Peyer's patch (tissue), 4 donors: ENCODE measurements at regions not wholly inside any gene's neighbourhood (a gene's known extent, or its start where the extent isn't known, plus 50 kb on each side); places are given as distances from the start of the nearest gene placed in this dataset.

ENCODE experiments used
- DNase-seq, 3 donors: peaks; one replicate each; pipeline ENCODE4 v3.0.0-alpha.2; 2017 to 2019
- H3K27ac ChIP-seq, 4 donors: fragments of 200-600 bp; sonication (generic); one replicate each; pipeline ENCODE4 v1.5.1; 2016 to 2019
- H3K27me3 ChIP-seq, 2 donors: fragments of 200-600 bp; sonication (generic); one replicate each; pipeline ENCODE4 v1.5.1; 2019
- H3K36me3 ChIP-seq, 3 donors: fragments of 200-600 bp; sonication (generic); one replicate each; pipeline ENCODE4 v1.5.1; 2016 to 2019
- H3K4me1 ChIP-seq, 4 donors: fragments of 200-600 bp; sonication (generic); one replicate each; pipeline ENCODE4 v1.5.1; 2016 to 2019
- H3K4me3 ChIP-seq, 4 donors: fragments of 200-600 bp; sonication (generic); 1 replicate in 3 of 4; 2 replicates in 1 of 4; pipeline ENCODE4 v1.5.1; 2016 to 2019; ENCODE audit warnings: mild to moderate bottlenecking in 1 of 4
- H3K9me3 ChIP-seq, 4 donors: fragments of 200-600 bp; sonication (generic); one replicate each; pipeline ENCODE4 v1.5.1; 2016 to 2019; ENCODE audit warnings: mild to moderate bottlenecking in 1 of 4
- CTCF ChIP-seq, 6 experiments: fragments of 450-650 bp in 4 of 6; fragments of 200-600 bp in 2 of 6; sonication (generic) in 1 of 6; IDR thresholded peaks; one replicate each; pipeline ENCODE4 v1.5.1; 2017 to 2019; ENCODE audit warnings: antibody characterized with exemption in 6 of 6, mild to moderate bottlenecking in 3 of 6, moderate library complexity in 1 of 6
- POLR2A ChIP-seq, 2 donors: fragments of 450-650 bp; IDR thresholded peaks; one replicate each; pipeline ENCODE4 v1.5.1; 2017; ENCODE audit warnings: antibody characterized with exemption in 2 of 2, mild to moderate bottlenecking in 2 of 2, moderate library complexity in 2 of 2

- TF ChIP-seq POLR2A (IDR thresholded peaks at IDR 0.05) (no peak), CTCF (IDR thresholded peaks at IDR 0.05) (peak; percentile 63 to 90 (median 81))
- DNase-seq: peak in 2 of 3 donors; percentile 53 to 70
- H3K4me1 ChIP-seq: no peaks in the 10 kb centered on the region
- no peaks in the 10 kb centered on the region for H3K9me3 ChIP-seq
- no peak overlapping the region for H3K27ac ChIP-seq
- H3K36me3 ChIP-seq: no peaks in the 10 kb centered on the region
- H3K27me3 ChIP-seq: no peaks in the 10 kb centered on the region
- H3K4me3 ChIP-seq: no peak overlapping the region
Observed at GRCh38 chr3:152524198-152525140, 255.7 kb downstream of the MBNL1 start.

- H3K9me3 ChIP-seq: no peaks in the 10 kb centered on the region
- no peak for DNase-seq
- H3K36me3 ChIP-seq: no peaks in the 10 kb centered on the region
- TF ChIP-seq POLR2A (IDR thresholded peaks at IDR 0.05): no peak
- TF ChIP-seq CTCF (IDR thresholded peaks at IDR 0.05): no peak
- H3K27me3 ChIP-seq: no peaks in the 10 kb centered on the region
- H3K4me1 ChIP-seq: no peaks in the 10 kb centered on the region
- H3K4me3 ChIP-seq: no peak overlapping the region
- no peak overlapping the region for H3K27ac ChIP-seq
Observed at GRCh38 chr3:152531717-152532116, 263.0 kb downstream of the MBNL1 start.

DNA sequence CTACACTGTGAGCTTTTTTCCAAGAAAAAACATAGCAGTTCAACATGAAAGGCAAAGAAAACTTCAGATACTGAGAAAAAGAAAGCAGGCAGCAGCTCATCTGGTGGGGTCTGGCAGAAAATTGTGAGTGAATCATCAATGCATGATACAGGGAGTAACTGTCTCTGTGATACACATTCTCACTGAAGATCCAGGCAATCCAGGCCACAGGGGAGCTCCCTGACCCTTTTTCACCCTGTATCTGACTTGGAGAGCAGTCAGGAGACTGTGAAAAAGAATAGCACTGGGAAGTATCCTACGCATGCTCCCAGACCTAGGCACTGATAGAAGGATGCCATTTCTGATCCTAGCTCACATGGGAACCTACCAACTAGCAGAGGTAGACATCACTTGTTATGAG is 269.8 kb downstream of the MBNL1 start:
- Histone ChIP-seq H3K9me3 (no peaks in the 10 kb centered on the region), H3K36me3 (no peaks in the 10 kb centered on the region), H3K27me3 (no peaks in the 10 kb centered on the region), H3K4me1 (no peaks in the 10 kb centered on the region), H3K4me3 (no peak overlapping the region), H3K27ac (no peak overlapping the region)
- no peak for TF ChIP-seq POLR2A (IDR thresholded peaks at IDR 0.05)
- TF ChIP-seq CTCF (IDR thresholded peaks at IDR 0.05): no peak
- DNase-seq: no peak

DNA sequence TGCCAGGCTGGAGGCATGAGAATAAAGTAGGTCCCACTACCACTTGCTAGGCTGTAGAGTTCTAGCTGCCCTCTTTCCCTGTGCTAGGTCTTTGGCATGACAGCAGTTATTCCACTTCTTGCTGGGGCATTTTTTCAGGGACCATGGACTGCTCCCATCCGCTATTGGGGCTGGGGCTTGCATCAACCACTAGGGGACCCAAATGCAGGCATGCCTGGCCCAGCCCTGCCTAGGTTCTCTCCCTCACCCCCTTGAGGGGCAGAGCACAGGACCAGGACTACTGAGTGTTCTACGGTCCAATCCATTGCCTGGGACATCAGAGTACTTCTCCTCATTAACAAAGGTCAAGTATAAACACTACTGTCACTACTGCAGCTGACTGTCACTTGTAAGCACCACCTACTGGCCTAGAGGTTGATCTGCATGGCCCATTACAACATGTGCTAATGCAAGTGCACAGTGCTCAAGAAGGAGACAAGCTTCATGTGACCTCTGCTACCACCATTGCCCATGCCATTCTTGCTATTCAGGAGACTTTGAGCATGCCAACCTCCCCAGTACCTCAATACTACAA is 270.5 kb downstream of the MBNL1 start:
- H3K4me3 ChIP-seq: no peak overlapping the region
- no peak overlapping the region for H3K27ac ChIP-seq
- DNase-seq: no peak
- no peaks in the 10 kb centered on the region for H3K9me3 ChIP-seq
- H3K36me3 ChIP-seq: no peaks in the 10 kb centered on the region
- no peaks in the 10 kb centered on the region for H3K4me1 ChIP-seq
- no peaks in the 10 kb centered on the region for H3K27me3 ChIP-seq
- TF ChIP-seq POLR2A (IDR thresholded peaks at IDR 0.05): no peak
- peak in 3 of 6 experiments; percentile 6 to 24 (median 13) for TF ChIP-seq CTCF (IDR thresholded peaks at IDR 0.05)

DNA sequence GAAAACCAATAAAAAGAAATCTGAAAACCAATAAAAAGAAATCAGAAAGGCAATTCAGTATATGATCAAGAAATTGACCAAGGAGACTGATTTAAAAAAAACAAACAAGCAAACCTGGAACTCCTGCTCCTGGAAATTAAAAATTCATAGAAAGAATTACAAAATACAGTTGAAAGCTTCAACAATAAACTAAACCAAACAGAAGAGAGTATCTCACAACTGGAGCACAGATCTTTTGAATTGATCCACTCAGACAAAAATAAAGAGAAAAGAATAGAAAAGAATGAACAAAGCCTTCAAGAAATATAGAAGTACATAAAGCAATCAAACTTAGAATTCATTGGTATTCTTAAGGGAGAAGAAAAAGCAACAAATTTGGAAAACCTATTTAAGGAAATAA is 271.4 kb downstream of the MBNL1 start:
- DNase-seq: no peak
- Histone ChIP-seq H3K36me3 (no peaks in the 10 kb centered on the region), H3K4me3 (no peak overlapping the region), H3K27me3 (no peaks in the 10 kb centered on the region), H3K27ac (no peak overlapping the region), H3K4me1 (no peaks in the 10 kb centered on the region), H3K9me3 (no peaks in the 10 kb centered on the region)
- TF ChIP-seq CTCF (IDR thresholded peaks at IDR 0.05) (no peak), POLR2A (IDR thresholded peaks at IDR 0.05) (no peak)
